CD4-positive, CD25-positive, alpha-beta regulatory T cell (primary cell): ENCODE measurements at regions not wholly inside any gene's neighbourhood (a gene's known extent, or its start where the extent isn't known, plus 50 kb on each side); places are given as distances from the start of the nearest gene placed in this dataset.

Source experiments
- ATAC-seq, 2 donors: fragments of 150-1000 bp; cut with Tn5 transposase; one replicate each; pipeline ENCODE4 v1.10.0; 2021; ENCODE audit warnings: low read depth in 2 of 2, moderate number of reproducible peaks in 2 of 2, moderate library complexity in 1 of 2
- DNase-seq, 3 donors: peaks; one replicate each; pipeline versions ENCODE4 v3.0.0 to v3.0.0-alpha.2; 2012 to 2022; ENCODE audit warnings: mixed read lengths in 1 of 3
- H3K27ac ChIP-seq: one replicate; pipeline ENCODE4 v1.7.0; 2013; ENCODE audit warnings: mild to moderate bottlenecking, low read length; ENCODE audit not compliant: insufficient read depth, poor library complexity, severe bottlenecking
- H3K27me3 ChIP-seq: one replicate; pipeline ENCODE4 v1.7.0; 2013; ENCODE audit warnings: low read length; ENCODE audit not compliant: control insufficient read depth, insufficient read depth
- H3K36me3 ChIP-seq: one replicate; pipeline ENCODE4 v1.7.0; 2013; ENCODE audit warnings: mild to moderate bottlenecking, low read length, moderate library complexity; ENCODE audit not compliant: control insufficient read depth, insufficient read depth
- H3K4me1 ChIP-seq: 2 replicates; pipeline ENCODE4 v1.7.0; 2013; ENCODE audit warnings: mild to moderate bottlenecking, low read length; ENCODE audit not compliant: insufficient read depth, control insufficient read depth, poor library complexity, severe bottlenecking
- H3K4me3 ChIP-seq: one replicate; pipeline ENCODE4 v1.7.0; 2013; ENCODE audit warnings: low read depth, mild to moderate bottlenecking, low read length, moderate library complexity
- H3K9me3 ChIP-seq, 2 experiments: 1 replicate in 1 of 2; 2 replicates in 1 of 2; pipeline ENCODE4 v1.7.0; 2013; ENCODE audit warnings: low read length in 2 of 2, mild to moderate bottlenecking in 1 of 2, moderate library complexity in 1 of 2; ENCODE audit not compliant: control insufficient read depth in 2 of 2
- H3K27ac Mint-ChIP-seq, 3 donors: one replicate each; pipeline ENCODE4 v1.8.0; 2020 to 2022; ENCODE audit warnings: mild to moderate bottlenecking in 3 of 3, mixed read lengths in 3 of 3, moderate library complexity in 2 of 3
- H3K27me3 Mint-ChIP-seq: one replicate; pipeline ENCODE4 v1.8.0; 2022; ENCODE audit warnings: mild to moderate bottlenecking, mixed read lengths
- H3K36me3 Mint-ChIP-seq: one replicate; pipeline ENCODE4 v1.8.0; 2020; ENCODE audit warnings: mixed read lengths
- H3K4me1 Mint-ChIP-seq, 4 donors: one replicate each; pipeline ENCODE4 v1.8.0; 2020 to 2022; ENCODE audit warnings: mixed read lengths in 4 of 4, mild to moderate bottlenecking in 1 of 4
- H3K4me3 Mint-ChIP-seq, 4 donors: one replicate each; pipeline ENCODE4 v1.8.0; 2020 to 2022; ENCODE audit warnings: mild to moderate bottlenecking in 4 of 4, mixed read lengths in 4 of 4, moderate library complexity in 3 of 4
- H3K9me3 Mint-ChIP-seq, 7 donors: one replicate each; pipeline ENCODE4 v1.8.0; 2020 to 2022; ENCODE audit warnings: mixed read lengths in 7 of 7, mild to moderate bottlenecking in 3 of 7, moderate library complexity in 2 of 7

DNA sequence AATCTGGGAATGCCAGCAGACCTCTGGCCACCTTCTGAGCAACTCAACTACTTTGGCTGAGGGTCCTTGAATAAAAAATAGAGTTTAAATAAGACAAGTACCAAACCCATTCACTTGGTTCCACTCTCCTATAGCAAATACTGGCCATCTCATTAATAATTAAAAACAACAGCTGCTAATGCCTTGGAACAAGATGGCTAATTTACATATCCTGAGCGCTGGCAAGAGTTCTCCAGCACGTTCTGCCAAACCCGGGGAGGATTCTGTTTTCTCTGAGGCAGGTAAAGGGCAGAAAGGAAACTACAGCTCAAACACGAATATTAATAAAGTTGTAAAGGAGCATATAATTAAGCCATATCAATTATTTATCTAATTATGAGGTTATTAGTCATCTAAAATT, 1123.7 kb downstream of the TDRD15 start:
- H3K36me3 Mint-ChIP-seq, result no peaks in the 10 kb centered on the region
- H3K27ac Mint-ChIP-seq, result no peak overlapping the region
- no peak overlapping the region for H3K4me3 Mint-ChIP-seq

DNA sequence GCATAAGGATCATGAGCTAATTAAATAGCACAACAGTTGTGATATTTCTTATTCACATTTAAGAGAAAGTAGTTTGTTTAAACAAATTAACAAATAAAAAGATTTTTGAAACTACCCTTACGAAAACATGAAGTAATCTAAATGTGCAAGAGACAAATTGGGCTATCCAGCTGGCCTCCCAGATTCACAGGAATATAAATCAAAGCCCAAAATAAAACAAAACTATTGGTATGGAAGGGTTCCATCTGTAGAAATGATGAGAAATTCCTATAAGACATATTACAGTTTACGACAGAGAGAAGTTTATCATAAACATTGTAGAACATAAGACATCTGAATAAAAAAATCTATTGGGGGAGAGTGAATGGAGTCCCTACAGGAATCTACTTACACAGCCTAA, 1125.1 kb downstream of the TDRD15 start:
- Mint-ChIP-seq H3K4me1 (no peaks in the 10 kb centered on the region), H3K36me3 (no peaks in the 10 kb centered on the region), H3K9me3 (peaks cover 0 to 20% (median 2%) of the 10 kb centered on the region in 7 donors), H3K27me3 (no peaks in the 10 kb centered on the region), H3K4me3 (no peak overlapping the region), H3K27ac (no peak overlapping the region)
- DNase-seq, result no peak
- Histone ChIP-seq H3K36me3 (no peaks in the 10 kb centered on the region), H3K9me3 (peaks cover 2 to 4% of the 10 kb centered on the region in 2 experiments), H3K4me3 (no peak overlapping the region), H3K27me3 (no peaks in the 10 kb centered on the region), H3K27ac (no peak overlapping the region), H3K4me1 (no peaks in the 10 kb centered on the region)
- ATAC-seq, result no peak

More for the DNA sequence above, 1123.7 kb downstream of the TDRD15 start:
- peaks cover 0 to 18% (median 3%) of the 10 kb centered on the region in 7 donors for H3K9me3 Mint-ChIP-seq
- H3K36me3 ChIP-seq, result no peaks in the 10 kb centered on the region
- no peaks in the 10 kb centered on the region for H3K4me1 Mint-ChIP-seq
- no peak overlapping the region for H3K27ac ChIP-seq
- no peak overlapping the region for H3K4me3 ChIP-seq
- no peaks in the 10 kb centered on the region for H3K4me1 ChIP-seq
- no peaks in the 10 kb centered on the region for H3K27me3 Mint-ChIP-seq
- DNase-seq (no peak), ATAC-seq (no peak)
- no peaks in the 10 kb centered on the region for H3K9me3 ChIP-seq
- no peaks in the 10 kb centered on the region for H3K27me3 ChIP-seq

DNA sequence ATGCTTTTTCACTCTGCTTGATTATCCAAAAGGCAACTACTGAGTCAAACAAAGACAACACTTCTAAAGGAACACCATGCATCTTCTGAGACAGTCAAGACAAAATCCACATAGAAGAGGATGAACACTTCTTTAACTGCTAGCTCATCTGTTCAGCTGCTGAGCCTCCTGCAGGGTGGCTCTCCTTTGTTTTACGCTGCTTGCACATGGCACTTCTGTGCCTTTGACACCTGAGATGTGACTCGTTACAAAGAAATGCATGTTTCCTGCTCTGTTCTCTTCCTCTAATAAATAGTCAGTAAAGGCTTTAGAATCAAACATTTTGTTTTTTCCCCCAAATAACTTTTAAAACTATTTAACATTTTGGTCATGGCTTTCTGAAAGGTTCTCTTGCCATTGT, 1129.4 kb downstream of the TDRD15 start:
- H3K27me3 ChIP-seq, result no peaks in the 10 kb centered on the region
- no peak overlapping the region for H3K4me3 Mint-ChIP-seq
- peaks cover 1 to 16% (median 7%) of the 10 kb centered on the region in 7 donors for H3K9me3 Mint-ChIP-seq
- no peak overlapping the region for H3K27ac Mint-ChIP-seq
- no peak overlapping the region for H3K4me3 ChIP-seq
- no peak overlapping the region for H3K27ac ChIP-seq
- no peaks in the 10 kb centered on the region for H3K27me3 Mint-ChIP-seq
- H3K36me3 ChIP-seq, result no peaks in the 10 kb centered on the region
- H3K4me1 ChIP-seq, result no peaks in the 10 kb centered on the region
- DNase-seq (no peak), ATAC-seq (no peak)
- no peaks in the 10 kb centered on the region for H3K4me1 Mint-ChIP-seq
- H3K36me3 Mint-ChIP-seq, result no peaks in the 10 kb centered on the region
- peaks cover 2 to 4% of the 10 kb centered on the region in 2 experiments for H3K9me3 ChIP-seq

DNA sequence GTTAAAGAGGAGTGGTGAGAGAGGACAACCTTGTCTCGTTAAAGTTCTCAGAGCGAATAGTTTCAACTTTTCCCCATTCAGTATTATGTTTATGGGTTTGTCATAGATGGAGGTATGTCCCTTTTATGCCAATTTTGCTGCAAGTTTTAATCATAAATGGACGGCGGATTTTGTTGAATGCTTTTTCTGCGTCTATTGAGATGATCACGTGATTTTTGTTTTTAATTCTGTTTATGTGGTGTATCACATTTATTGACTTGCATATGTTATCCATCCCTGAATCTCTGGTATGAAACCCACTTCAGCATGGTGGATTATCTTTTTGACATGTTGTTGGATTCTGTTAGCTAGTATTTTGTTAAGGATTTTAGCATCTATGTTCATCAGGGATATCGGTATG, 1123.8 kb upstream of the KLHL29 start:
- Mint-ChIP-seq H3K36me3 (no peaks in the 10 kb centered on the region), H3K27ac (no peak overlapping the region), H3K9me3 (peaks cover 1 to 37% (median 11%) of the 10 kb centered on the region in 7 donors), H3K4me3 (no peak overlapping the region), H3K27me3 (no peaks in the 10 kb centered on the region), H3K4me1 (no peaks in the 10 kb centered on the region)
- no peak for ATAC-seq
- no peak overlapping the region for H3K4me3 ChIP-seq
- DNase-seq, result no peak
- H3K36me3 ChIP-seq, result no peaks in the 10 kb centered on the region
- H3K27me3 ChIP-seq, result no peaks in the 10 kb centered on the region
- no peaks in the 10 kb centered on the region for H3K4me1 ChIP-seq
- H3K27ac ChIP-seq, result no peak overlapping the region
- H3K9me3 ChIP-seq, result no peaks in the 10 kb centered on the region

DNA sequence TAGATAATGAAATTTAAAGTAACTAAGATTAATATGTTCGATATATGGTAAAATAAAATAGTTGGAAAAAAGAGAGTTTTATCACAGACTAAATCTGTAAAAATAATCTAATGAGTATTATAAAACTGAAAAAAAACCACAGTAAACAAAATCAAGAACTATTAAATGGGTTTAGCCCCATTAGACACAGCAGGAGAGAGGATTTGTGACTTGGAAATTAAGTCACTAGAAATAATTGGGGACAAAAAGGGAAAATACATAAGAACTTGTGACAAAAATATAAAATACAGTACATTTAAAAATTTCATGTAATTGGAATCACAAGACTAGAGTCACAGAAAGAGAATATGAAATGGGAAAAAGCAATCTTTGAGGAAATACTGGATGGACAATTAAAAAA, 1114.6 kb upstream of the KLHL29 start:
- Histone ChIP-seq H3K4me3 (no peak overlapping the region), H3K4me1 (no peaks in the 10 kb centered on the region), H3K9me3 (peaks cover 4 to 15% of the 10 kb centered on the region in 2 experiments), H3K36me3 (no peaks in the 10 kb centered on the region), H3K27me3 (no peaks in the 10 kb centered on the region), H3K27ac (no peak overlapping the region)
- Mint-ChIP-seq H3K27me3 (no peaks in the 10 kb centered on the region), H3K27ac (no peak overlapping the region), H3K36me3 (no peaks in the 10 kb centered on the region), H3K4me1 (no peaks in the 10 kb centered on the region), H3K9me3 (peaks cover 2 to 19% (median 9%) of the 10 kb centered on the region in 7 donors), H3K4me3 (no peak overlapping the region)
- DNase-seq (no peak), ATAC-seq (no peak)

DNA sequence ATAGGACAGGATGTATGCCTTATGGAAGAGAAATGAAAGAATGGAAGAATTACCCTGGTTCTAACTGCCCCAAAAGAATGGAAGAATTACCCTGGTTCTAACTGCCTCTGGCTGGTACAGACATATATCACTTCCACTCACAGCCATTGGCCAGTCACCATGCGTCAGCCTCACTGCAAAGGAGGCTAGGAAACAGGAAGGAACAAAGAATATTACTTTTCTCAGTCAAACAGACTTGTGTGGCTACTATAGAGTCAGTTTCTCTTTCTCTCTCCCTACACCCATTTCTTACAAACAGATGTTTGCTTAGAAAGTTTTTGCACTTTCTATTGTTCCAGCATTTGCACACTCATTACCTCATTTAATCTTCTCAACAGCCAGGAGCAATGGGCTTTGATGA, 1111.1 kb upstream of the KLHL29 start:
- H3K4me3 ChIP-seq, result no peak overlapping the region
- ATAC-seq (no peak), DNase-seq (no peak)
- H3K4me3 Mint-ChIP-seq, result no peak overlapping the region
- H3K27ac Mint-ChIP-seq, result no peak overlapping the region
- no peaks in the 10 kb centered on the region for H3K4me1 Mint-ChIP-seq
- H3K4me1 ChIP-seq, result no peaks in the 10 kb centered on the region
- H3K36me3 Mint-ChIP-seq, result no peaks in the 10 kb centered on the region
- peaks cover 0 to 15% (median 7%) of the 10 kb centered on the region in 7 donors for H3K9me3 Mint-ChIP-seq
- H3K36me3 ChIP-seq, result no peaks in the 10 kb centered on the region
- H3K27ac ChIP-seq, result no peak overlapping the region
- no peaks in the 10 kb centered on the region for H3K27me3 ChIP-seq
- H3K9me3 ChIP-seq, result peaks cover 4 to 10% of the 10 kb centered on the region in 2 experiments
- H3K27me3 Mint-ChIP-seq, result no peaks in the 10 kb centered on the region

DNA sequence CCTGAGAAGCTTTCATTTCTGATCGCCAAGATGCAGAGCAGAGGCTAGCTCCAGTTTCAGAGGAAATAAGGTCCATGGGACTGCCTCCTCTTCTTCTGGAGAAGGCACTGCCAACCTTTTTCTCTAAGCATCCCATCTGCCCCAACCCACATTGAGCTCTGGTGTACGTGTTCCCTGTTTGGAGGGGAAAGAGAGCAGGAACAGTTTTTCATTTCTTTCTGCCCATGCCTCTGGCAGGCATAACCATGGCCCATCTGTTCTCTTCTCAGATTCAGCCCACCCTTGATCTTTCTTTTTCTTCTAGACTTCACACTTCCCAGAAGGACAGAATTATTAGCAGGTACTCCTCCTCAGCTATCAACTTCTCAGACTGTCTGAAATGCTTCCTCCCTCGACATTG, 1110.3 kb upstream of the KLHL29 start:
- H3K9me3 Mint-ChIP-seq, result peaks cover 0 to 13% (median 7%) of the 10 kb centered on the region in 7 donors
- H3K36me3 Mint-ChIP-seq, result no peaks in the 10 kb centered on the region
- no peaks in the 10 kb centered on the region for H3K36me3 ChIP-seq
- no peaks in the 10 kb centered on the region for H3K4me1 Mint-ChIP-seq
- ATAC-seq, result no peak
- no peak overlapping the region for H3K27ac Mint-ChIP-seq
- H3K4me3 Mint-ChIP-seq, result no peak overlapping the region
- H3K27ac ChIP-seq, result no peak overlapping the region
- DNase-seq, result no peak
- H3K27me3 Mint-ChIP-seq, result no peaks in the 10 kb centered on the region
- peaks cover 0 to 10% of the 10 kb centered on the region in 2 experiments for H3K9me3 ChIP-seq
- no peaks in the 10 kb centered on the region for H3K4me1 ChIP-seq
- H3K27me3 ChIP-seq, result no peaks in the 10 kb centered on the region
- no peak overlapping the region for H3K4me3 ChIP-seq

DNA sequence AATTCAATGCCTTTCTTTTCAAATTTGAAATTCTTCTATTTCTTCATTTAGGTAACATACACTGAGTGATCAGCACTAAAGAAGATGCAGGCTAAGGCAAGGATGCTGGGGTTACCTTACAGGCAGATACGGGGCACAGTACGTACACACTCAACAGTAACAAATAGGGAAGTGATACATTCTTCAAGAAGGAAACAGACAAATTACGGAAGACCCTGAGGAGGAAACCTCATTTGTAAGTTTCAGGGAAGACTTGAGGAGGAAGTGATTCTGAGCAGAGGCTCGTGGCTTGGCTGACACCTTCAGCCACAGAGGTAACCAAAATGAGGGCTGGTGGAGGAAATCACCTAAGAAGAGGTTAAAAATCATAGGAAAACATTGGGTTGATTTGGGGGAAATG, 1108.3 kb upstream of the KLHL29 start:
- Histone ChIP-seq H3K9me3 (peaks cover 0 to 5% of the 10 kb centered on the region in 2 experiments), H3K36me3 (no peaks in the 10 kb centered on the region), H3K4me1 (no peaks in the 10 kb centered on the region), H3K27me3 (no peaks in the 10 kb centered on the region), H3K4me3 (no peak overlapping the region), H3K27ac (no peak overlapping the region)
- H3K36me3 Mint-ChIP-seq, result no peaks in the 10 kb centered on the region
- no peaks in the 10 kb centered on the region for H3K4me1 Mint-ChIP-seq
- no peak overlapping the region for H3K27ac Mint-ChIP-seq
- peaks cover 0 to 12% (median 5%) of the 10 kb centered on the region in 7 donors for H3K9me3 Mint-ChIP-seq
- H3K27me3 Mint-ChIP-seq, result no peaks in the 10 kb centered on the region
- ATAC-seq, result no peak
- H3K4me3 Mint-ChIP-seq, result no peak overlapping the region
- DNase-seq, result no peak
